ENCODE measurements at regions not wholly inside any gene's neighbourhood (a gene's known extent, or its start where the extent isn't known, plus 50 kb on each side); places are given as distances from the start of the nearest gene placed in this dataset.

GRCh38 chr2:83565626-83566025, 893.5 kb downstream of the SUCLG1 start:
- DNase-seq (ENCODE audit: low spot score), result no peak
- TF ChIP-seq CTCF (IDR thresholded peaks at IDR 0.05; ENCODE audit: extremely low read depth, missing control alignments), result no peak

- no peak for TF ChIP-seq CTCF (IDR thresholded peaks at IDR 0.05; ENCODE audit: extremely low read depth, missing control alignments)
Measured at GRCh38 chr2:83565181-83565580, 893.9 kb downstream of the SUCLG1 start.

GRCh38 chr2:83561592-83561991, 897.5 kb downstream of the SUCLG1 start:
- DNase-seq (ENCODE audit: low spot score), result no peak

More at GRCh38 chr2:83565181-83565580, 893.9 kb downstream of the SUCLG1 start:
- DNase-seq (ENCODE audit: low spot score), result no peak

GRCh38 chr2:83536556-83536955, 922.5 kb downstream of the SUCLG1 start:
- TF ChIP-seq CTCF (IDR thresholded peaks at IDR 0.05; ENCODE audit: extremely low read depth, missing control alignments), result no peak

More at GRCh38 chr2:83561592-83561991, 897.5 kb downstream of the SUCLG1 start:
- no peak for TF ChIP-seq CTCF (IDR thresholded peaks at IDR 0.05; ENCODE audit: extremely low read depth, missing control alignments)

GRCh38 chr2:83534416-83534815, 924.7 kb downstream of the SUCLG1 start:
- no peak for DNase-seq (ENCODE audit: low spot score)
- no peak for TF ChIP-seq CTCF (IDR thresholded peaks at IDR 0.05; ENCODE audit: extremely low read depth, missing control alignments)

More at GRCh38 chr2:83536556-83536955, 922.5 kb downstream of the SUCLG1 start:
- no peak for DNase-seq (ENCODE audit: low spot score)

- DNase-seq (ENCODE audit: low spot score), result no peak
Measured at GRCh38 chr2:83531206-83531826, 927.8 kb downstream of the SUCLG1 start.

GRCh38 chr2:83528767-83529166, 930.3 kb downstream of the SUCLG1 start:
- no peak for DNase-seq (ENCODE audit: low spot score)
- no peak for TF ChIP-seq CTCF (IDR thresholded peaks at IDR 0.05; ENCODE audit: extremely low read depth, missing control alignments)

More at GRCh38 chr2:83531206-83531826, 927.8 kb downstream of the SUCLG1 start:
- TF ChIP-seq CTCF (IDR thresholded peaks at IDR 0.05; ENCODE audit: extremely low read depth, missing control alignments), result no peak

Measured in GM20000 (cell line).